Heart left ventricle (tissue), 16 donors: ENCODE measurements at regions not wholly inside any gene's neighbourhood (a gene's known extent, or its start where the extent isn't known, plus 50 kb on each side); places are given as distances from the start of the nearest gene placed in this dataset.

Source experiments
- ATAC-seq, 4 donors: fragments of 200-7000 bp; cut with Tn5 transposase; one replicate each; pipeline ENCODE4 v1.9.1; 2020 to 2022; ENCODE audit warnings: moderate library complexity in 4 of 4, mild to moderate bottlenecking in 3 of 4, moderate number of reproducible peaks in 1 of 4
- DNase-seq, 5 donors: peaks; one replicate each; pipeline ENCODE4 v3.0.0-alpha.2; 2020
- H3K27ac ChIP-seq, 12 donors: fragments of 200-600 bp; sonication (generic) in 4 of 12; one replicate each; pipeline versions ENCODE4 v1.5.0 to v1.8.0; 2016 to 2022; ENCODE audit warnings: mild to moderate bottlenecking in 2 of 12
- H3K27me3 ChIP-seq, 9 donors: fragments of 200-600 bp; sonication (generic) in 2 of 9; one replicate each; pipeline versions ENCODE4 v1.5.1 to v1.8.0; 2016 to 2022; ENCODE audit warnings: mild to moderate bottlenecking in 3 of 9
- H3K36me3 ChIP-seq, 9 donors: fragments of 200-600 bp; sonication (generic) in 2 of 9; one replicate each; pipeline versions ENCODE4 v1.5.0 to v1.8.0; 2018 to 2022; ENCODE audit warnings: mild to moderate bottlenecking in 2 of 9
- H3K4me1 ChIP-seq, 12 donors: fragments of 200-600 bp; sonication (generic) in 4 of 12; one replicate each; pipeline versions ENCODE4 v1.5.0 to v1.8.0; 2016 to 2022; ENCODE audit warnings: mild to moderate bottlenecking in 3 of 12
- H3K4me3 ChIP-seq, 12 donors: fragments of 200-600 bp; sonication (generic) in 4 of 12; one replicate each; pipeline versions ENCODE4 v1.5.0 to v1.8.0; 2017 to 2022; ENCODE audit warnings: mild to moderate bottlenecking in 9 of 12, moderate library complexity in 4 of 12
- H3K9me3 ChIP-seq, 12 donors: fragments of 200-600 bp; sonication (generic) in 4 of 12; one replicate each; pipeline versions ENCODE4 v1.5.0 to v1.8.0; 2016 to 2022; ENCODE audit warnings: mild to moderate bottlenecking in 1 of 12
- CTCF ChIP-seq, 12 donors: fragments of 200-600 bp; sonication (generic) in 4 of 12; IDR thresholded peaks; one replicate each; pipeline versions ENCODE4 v1.5.0 to v1.8.0; 2018 to 2022; ENCODE audit warnings: antibody characterized with exemption in 12 of 12, mild to moderate bottlenecking in 5 of 12
- POLR2A ChIP-seq, 2 donors: fragments of 450-650 bp; IDR thresholded peaks; one replicate each; pipeline ENCODE4 v1.6.1; 2017; ENCODE audit warnings: antibody characterized with exemption in 2 of 2, mild to moderate bottlenecking in 2 of 2, moderate library complexity in 2 of 2
- WGBS, 4 donors: extraction: QIAGEN DNeasy Blood & Tissue Kit in 2 of 4; methylation state at CpG; one replicate each; pipeline versions ENCODE4 v1.1.5 to v1.1.7; 2013 to 2018; 5-methylcytosine and 5-hydroxymethylcytosine counted together
- intact Hi-C, 10 donors: fragments of 100-400 bp; cut with DNase I; formaldehyde crosslinking; loops; one replicate each; pipeline versions ENCODE4 v1.11.1 to v1.14.2; 2022
- donor health status: ischemic (EF 13 %, LVEDD 7.1; RV severe dilation, severe dysfunction).
- donor health status: healthy with polysubstance abuse.
- donor health status: DM: no; HTN: yes; CAD: no.
- donor health status: DM: no; HTN: no; CAD: no.
- donor health status: ischemic (EF 25% LVEDD 6.9; RV normal size, moderate dysfunction).
- donor health status: ischemic (EF 25% LVEDD 5.7; RV mildly dilated, moderate dysfunction).
- donor health status: healthy.
- donor health status: DM: yes; HTN: yes; CAD: no.
- donor health status: ischemic (EF 35%, LVEDD 5.7; RV mildly dilated, moderate dysfunction).
- donor health status: nonischemic (EF 11% LVEDD 7.7; RV severe dilation, severe dysfunction).
- donor health status: DM: yes; HTN: yes; CAD: no.
- donor health status: PGD.
- donor health status: ischemic (EF 29% LVEDD 5.4; RV normal size, mild dysfunction).
- donor health status: nonischemic (EF 23%, LVEDD 6.1; RV moderate dilation, normal function).

GRCh38 chr2:129645335-129645734 lies 334.1 kb upstream of the RAB6C start:
- intact Hi-C loops = no loop called here
- 65 to 83% (median 73%) methylated on average over 1 of the region's 1 CpG for WGBS, 4 donors
- TF ChIP-seq CTCF (IDR thresholded peaks at IDR 0.05) = no peak
- no peak for TF ChIP-seq POLR2A (IDR thresholded peaks at IDR 0.05)

GRCh38 chr2:129646107-129646506 lies 333.4 kb upstream of the RAB6C start:
- Histone ChIP-seq H3K4me3 (no peak overlapping the region), H3K27ac (no peak overlapping the region), H3K4me1 (no peaks in the 10 kb centered on the region), H3K9me3 (no peaks in the 10 kb centered on the region), H3K27me3 (peaks cover 0 to 10% (median 0%) of the 10 kb centered on the region in 9 donors), H3K36me3 (no peaks in the 10 kb centered on the region)
- 70 to 93% (median 85%) methylated on average over 4 to 6 of the region's 6 CpGs for WGBS, 4 donors
- no peak for DNase-seq
- TF ChIP-seq POLR2A (IDR thresholded peaks at IDR 0.05) = no peak
- TF ChIP-seq CTCF (IDR thresholded peaks at IDR 0.05) = no peak
- ATAC-seq = no peak
- intact Hi-C loops = no loop called here

More at GRCh38 chr2:129645335-129645734, 334.1 kb upstream of the RAB6C start:
- no peak overlapping the region for H3K27ac ChIP-seq
- H3K9me3 ChIP-seq = no peaks in the 10 kb centered on the region
- no peak for DNase-seq
- no peak for ATAC-seq
- no peak overlapping the region for H3K4me3 ChIP-seq
- H3K4me1 ChIP-seq = no peaks in the 10 kb centered on the region
- no peaks in the 10 kb centered on the region for H3K36me3 ChIP-seq
- peaks cover 0 to 11% (median 0%) of the 10 kb centered on the region in 9 donors for H3K27me3 ChIP-seq

- Histone ChIP-seq H3K27me3 (peaks cover 0 to 2% (median 0%) of the 10 kb centered on the region in 9 donors), H3K9me3 (peaks cover 0 to under 1% (median 0%) of the 10 kb centered on the region in 12 donors), H3K36me3 (no peaks in the 10 kb centered on the region), H3K27ac (no peak overlapping the region), H3K4me1 (no peaks in the 10 kb centered on the region), H3K4me3 (no peak overlapping the region)
- WGBS, 4 donors = 59 to 72% (median 68%) methylated on average over 2 of the region's 2 CpGs
- DNase-seq (no peak), ATAC-seq (no peak)
- TF ChIP-seq CTCF (IDR thresholded peaks at IDR 0.05) (no peak), POLR2A (IDR thresholded peaks at IDR 0.05) (no peak)
- intact Hi-C loops = no loop called here
Observed at GRCh38 chr2:129653246-129653645, 326.2 kb upstream of the RAB6C start.

DNA sequence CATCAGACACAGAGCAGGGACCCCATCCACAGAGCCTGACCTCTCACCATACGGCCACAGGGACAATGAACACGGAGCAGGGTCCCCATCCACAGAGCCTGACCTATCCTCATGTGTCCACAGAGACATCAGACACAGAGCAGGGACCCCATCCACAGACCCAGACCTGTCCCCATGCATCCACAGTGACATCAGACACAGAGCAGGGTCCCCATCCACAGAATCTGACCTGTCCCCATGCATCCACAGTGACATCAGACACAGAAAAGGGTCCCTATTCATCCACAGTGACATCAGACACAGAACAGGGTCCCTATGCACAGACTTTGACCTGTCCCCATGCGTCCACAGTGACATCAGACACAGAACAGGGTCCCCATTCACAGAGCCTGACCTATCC lies 325.1 kb upstream of the RAB6C start:
- Histone ChIP-seq H3K27me3 (no peaks in the 10 kb centered on the region), H3K27ac (no peak overlapping the region), H3K4me1 (no peaks in the 10 kb centered on the region), H3K36me3 (no peaks in the 10 kb centered on the region), H3K9me3 (peaks cover 0 to 8% (median 0%) of the 10 kb centered on the region in 12 donors), H3K4me3 (no peak overlapping the region)
- 70 to 84% (median 70%) methylated on average over 3 of the region's 3 CpGs for WGBS, 4 donors
- no peak for TF ChIP-seq POLR2A (IDR thresholded peaks at IDR 0.05)
- TF ChIP-seq CTCF (IDR thresholded peaks at IDR 0.05) = no peak
- ATAC-seq = no peak
- DNase-seq = no peak
- intact Hi-C loops = no loop called here
